Activated naive CD4-positive, alpha-beta T cell treated with anti-CD3 and anti-CD28 coated beads, Interleukin-2, amount 10 ng/mL, durations not matched to agents 7 days and 5 days (primary cell): ENCODE measurements at regions not wholly inside any gene's neighbourhood (a gene's known extent, or its start where the extent isn't known, plus 50 kb on each side); places are given as distances from the start of the nearest gene placed in this dataset.
A peak's percentile ranks its signal among the peaks of the same experiment; 100 is the strongest.
"Not testable (repeated sequence)": the region's sequence is repeated elsewhere in the genome, so short reads cannot be mapped to it uniquely, and the experiment has no call there.

Experiments
- CTCF ChIA-PET: fragments of 350-600 bp; sonication (Branson Sonifier 250); formaldehyde crosslinking; loops from one replicate; lab custom pipeline; 2021; ENCODE audit warnings: antibody characterized with exemption; lab: Charles Lee
- DNase-seq: peaks from one replicate; pipeline ENCODE4 v3.0.0-alpha.2; 2020
- H3K27ac Mint-ChIP-seq: one replicate; pipeline ENCODE4 v1.8.0; 2021; ENCODE audit warnings: mild to moderate bottlenecking, moderate library complexity, mixed read lengths
- H3K27me3 Mint-ChIP-seq: one replicate; pipeline ENCODE4 v1.8.0; 2021; ENCODE audit warnings: mild to moderate bottlenecking, mixed read lengths
- H3K36me3 Mint-ChIP-seq: one replicate; pipeline ENCODE4 v1.8.0; 2021; ENCODE audit warnings: mixed read lengths
- H3K4me1 Mint-ChIP-seq: one replicate; pipeline ENCODE4 v1.8.0; 2021; ENCODE audit warnings: mixed read lengths
- H3K4me3 Mint-ChIP-seq: one replicate; pipeline ENCODE4 v1.8.0; 2021; ENCODE audit warnings: mild to moderate bottlenecking, moderate library complexity, mixed read lengths
- H3K9me3 Mint-ChIP-seq: one replicate; pipeline ENCODE4 v1.8.0; 2021; ENCODE audit warnings: mixed read lengths

GRCh38 chr2:31711737-31712136 is 131.0 kb upstream of the SRD5A2 start:
- peaks cover under 1% of the 10 kb centered on the region for H3K9me3 Mint-ChIP-seq
- DNase-seq = no peak
- H3K36me3 Mint-ChIP-seq = no peaks in the 10 kb centered on the region
- CTCF ChIA-PET = interaction anchor here (0.7 kb wide), 1 partner anchor 15 kb away, joined by 3 read pairs; no protein-coding TSS in a partner anchor
- H3K4me1 Mint-ChIP-seq = no peaks in the 10 kb centered on the region
- no peak overlapping the region for H3K4me3 Mint-ChIP-seq
- H3K27ac Mint-ChIP-seq = no peak overlapping the region
- no peaks in the 10 kb centered on the region for H3K27me3 Mint-ChIP-seq

- no peaks in the 10 kb centered on the region for H3K36me3 Mint-ChIP-seq
- no peaks in the 10 kb centered on the region for H3K27me3 Mint-ChIP-seq
- no peak overlapping the region for H3K27ac Mint-ChIP-seq
- H3K4me3 Mint-ChIP-seq = no peak overlapping the region
- no peak for DNase-seq
- H3K4me1 Mint-ChIP-seq = no peaks in the 10 kb centered on the region
- CTCF ChIA-PET = no interaction called here
- no peaks in the 10 kb centered on the region for H3K9me3 Mint-ChIP-seq
Measured at GRCh38 chr2:31710121-31710520, 129.4 kb upstream of the SRD5A2 start.

- Mint-ChIP-seq H3K4me1 (no peaks in the 10 kb centered on the region), H3K36me3 (no peaks in the 10 kb centered on the region), H3K9me3 (peaks cover 2% of the 10 kb centered on the region), H3K27ac (no peak overlapping the region), H3K4me3 (no peak overlapping the region), H3K27me3 (peaks cover 5% of the 10 kb centered on the region)
- CTCF ChIA-PET = no interaction called here
- no peak for DNase-seq
Measured at GRCh38 chr2:31707992-31708391, 127.3 kb upstream of the SRD5A2 start.

- no peak overlapping the region for H3K4me3 Mint-ChIP-seq
- H3K27ac Mint-ChIP-seq = no peak overlapping the region
- peaks cover 5% of the 10 kb centered on the region for H3K27me3 Mint-ChIP-seq
- DNase-seq = no peak
- no peaks in the 10 kb centered on the region for H3K4me1 Mint-ChIP-seq
- CTCF ChIA-PET = no interaction called here
- peaks cover 2% of the 10 kb centered on the region for H3K9me3 Mint-ChIP-seq
- no peaks in the 10 kb centered on the region for H3K36me3 Mint-ChIP-seq
Measured at GRCh38 chr2:31704561-31705212, 123.9 kb upstream of the SRD5A2 start.

- CTCF ChIA-PET = no interaction called here
- no peaks in the 10 kb centered on the region for H3K36me3 Mint-ChIP-seq
- no peaks in the 10 kb centered on the region for H3K4me1 Mint-ChIP-seq
- H3K27ac Mint-ChIP-seq = no peak overlapping the region
- DNase-seq = no peak
- H3K9me3 Mint-ChIP-seq = peaks cover 12% of the 10 kb centered on the region
- H3K4me3 Mint-ChIP-seq = no peak overlapping the region
- peaks cover 5% of the 10 kb centered on the region for H3K27me3 Mint-ChIP-seq
Measured at GRCh38 chr2:31703253-31703652, 122.5 kb upstream of the SRD5A2 start.

DNA sequence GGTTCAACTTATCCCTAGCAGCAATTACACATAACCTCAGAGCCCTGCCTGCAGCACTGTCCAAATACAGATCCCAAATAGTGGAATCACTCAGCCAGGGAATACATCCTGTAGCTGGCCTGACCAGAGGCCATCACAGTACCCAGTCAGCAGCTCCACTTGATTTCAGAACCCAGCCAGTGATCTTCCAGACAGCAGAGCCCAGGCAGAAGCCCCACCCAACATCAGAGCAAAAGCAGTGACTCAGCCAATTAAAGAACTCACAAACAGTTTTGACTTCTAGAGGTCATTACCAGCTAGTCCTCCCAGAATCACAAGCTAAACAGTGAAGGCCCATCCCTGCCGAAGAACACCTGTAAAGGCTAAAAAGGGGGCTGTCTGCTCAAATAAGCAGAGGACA is 118.0 kb upstream of the SRD5A2 start:
- H3K9me3 Mint-ChIP-seq = peaks cover 40% of the 10 kb centered on the region

GRCh38 chr2:31696068-31696467 is 115.3 kb upstream of the SRD5A2 start:
- H3K9me3 Mint-ChIP-seq = peaks cover 54% of the 10 kb centered on the region
- H3K27me3 Mint-ChIP-seq = no peaks in the 10 kb centered on the region
- H3K4me3 Mint-ChIP-seq = no peak overlapping the region
- H3K4me1 Mint-ChIP-seq = no peaks in the 10 kb centered on the region
- no peaks in the 10 kb centered on the region for H3K36me3 Mint-ChIP-seq
- no peak overlapping the region for H3K27ac Mint-ChIP-seq
- no peak for DNase-seq
- CTCF ChIA-PET = no interaction called here

More for the DNA sequence above, 118.0 kb upstream of the SRD5A2 start:
- no peaks in the 10 kb centered on the region for H3K4me1 Mint-ChIP-seq
- no peak overlapping the region for H3K27ac Mint-ChIP-seq
- CTCF ChIA-PET = no interaction called here
- no peaks in the 10 kb centered on the region for H3K36me3 Mint-ChIP-seq
- H3K4me3 Mint-ChIP-seq = no peak overlapping the region
- peaks cover 4% of the 10 kb centered on the region for H3K27me3 Mint-ChIP-seq
- no peak for DNase-seq

- CTCF ChIA-PET = no interaction called here
- DNase-seq = no peak
- Mint-ChIP-seq H3K4me1 (no peaks in the 10 kb centered on the region), H3K27ac (no peak overlapping the region), H3K36me3 (no peaks in the 10 kb centered on the region), H3K4me3 (no peak overlapping the region), H3K27me3 (no peaks in the 10 kb centered on the region), H3K9me3 (peaks cover 51% of the 10 kb centered on the region)
Measured at GRCh38 chr2:31694444-31694843, 113.7 kb upstream of the SRD5A2 start.

DNA sequence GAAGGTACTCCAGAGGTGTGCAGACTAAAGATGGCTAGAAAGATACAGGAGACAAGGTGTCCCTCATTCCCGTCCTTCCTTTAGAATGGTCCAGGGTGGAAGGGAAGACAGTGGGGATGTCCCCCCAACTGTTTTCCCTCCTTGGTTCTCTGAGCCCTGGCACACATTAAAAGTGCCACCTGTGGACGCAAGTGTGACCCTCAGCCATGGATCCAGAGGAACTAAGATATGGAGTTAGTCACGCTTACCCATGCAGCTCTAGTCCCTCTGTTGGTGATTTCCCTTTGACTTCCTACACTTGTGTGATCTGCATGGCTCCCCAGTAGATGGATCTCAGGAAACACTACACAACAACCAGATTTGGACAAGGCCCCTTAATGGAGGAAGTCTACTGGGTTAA is 113.1 kb upstream of the SRD5A2 start:
- no peaks in the 10 kb centered on the region for H3K27me3 Mint-ChIP-seq
- H3K27ac Mint-ChIP-seq = no peak overlapping the region
- no peak overlapping the region for H3K4me3 Mint-ChIP-seq
- no peaks in the 10 kb centered on the region for H3K4me1 Mint-ChIP-seq
- CTCF ChIA-PET = no interaction called here
- no peaks in the 10 kb centered on the region for H3K36me3 Mint-ChIP-seq
- H3K9me3 Mint-ChIP-seq = peaks cover 52% of the 10 kb centered on the region
- no peak for DNase-seq

GRCh38 chr2:31688282-31688681 is 107.5 kb upstream of the SRD5A2 start:
- H3K27ac Mint-ChIP-seq = no peak overlapping the region
- no peaks in the 10 kb centered on the region for H3K27me3 Mint-ChIP-seq
- CTCF ChIA-PET = interaction anchor here (1.5 kb wide), 1 partner anchor 149 kb away, joined by 4 read pairs; no protein-coding TSS in a partner anchor
- H3K4me3 Mint-ChIP-seq = no peak overlapping the region
- peaks cover 25% of the 10 kb centered on the region for H3K9me3 Mint-ChIP-seq
- no peaks in the 10 kb centered on the region for H3K36me3 Mint-ChIP-seq
- no peaks in the 10 kb centered on the region for H3K4me1 Mint-ChIP-seq
- DNase-seq = peak; percentile 23

GRCh38 chr2:31683506-31683905 is 102.8 kb upstream of the SRD5A2 start:
- H3K9me3 Mint-ChIP-seq = peaks cover 11% of the 10 kb centered on the region
- H3K4me3 Mint-ChIP-seq, H3K4me1 Mint-ChIP-seq, H3K27ac Mint-ChIP-seq, H3K36me3 Mint-ChIP-seq, H3K27me3 Mint-ChIP-seq, DNase-seq: not testable (repeated sequence)
- CTCF ChIA-PET = interaction anchor here (0.9 kb wide), 1 partner anchor 150 kb away, joined by 3 read pairs; no protein-coding TSS in a partner anchor

GRCh38 chr2:31675485-31675901 is 94.8 kb upstream of the SRD5A2 start:
- Mint-ChIP-seq H3K27ac (no peak overlapping the region), H3K4me3 (no peak overlapping the region), H3K36me3 (no peaks in the 10 kb centered on the region), H3K4me1 (no peaks in the 10 kb centered on the region), H3K9me3 (peaks cover 11% of the 10 kb centered on the region), H3K27me3 (no peaks in the 10 kb centered on the region)
- CTCF ChIA-PET = no interaction called here
- DNase-seq = no peak

GRCh38 chr2:31674446-31674845 is 93.7 kb upstream of the SRD5A2 start:
- no peaks in the 10 kb centered on the region for H3K4me1 Mint-ChIP-seq
- H3K9me3 Mint-ChIP-seq = peaks cover 11% of the 10 kb centered on the region
- no peaks in the 10 kb centered on the region for H3K27me3 Mint-ChIP-seq
- DNase-seq = no peak
- no peaks in the 10 kb centered on the region for H3K36me3 Mint-ChIP-seq
- no peak overlapping the region for H3K27ac Mint-ChIP-seq
- H3K4me3 Mint-ChIP-seq = no peak overlapping the region
- CTCF ChIA-PET = no interaction called here

DNA sequence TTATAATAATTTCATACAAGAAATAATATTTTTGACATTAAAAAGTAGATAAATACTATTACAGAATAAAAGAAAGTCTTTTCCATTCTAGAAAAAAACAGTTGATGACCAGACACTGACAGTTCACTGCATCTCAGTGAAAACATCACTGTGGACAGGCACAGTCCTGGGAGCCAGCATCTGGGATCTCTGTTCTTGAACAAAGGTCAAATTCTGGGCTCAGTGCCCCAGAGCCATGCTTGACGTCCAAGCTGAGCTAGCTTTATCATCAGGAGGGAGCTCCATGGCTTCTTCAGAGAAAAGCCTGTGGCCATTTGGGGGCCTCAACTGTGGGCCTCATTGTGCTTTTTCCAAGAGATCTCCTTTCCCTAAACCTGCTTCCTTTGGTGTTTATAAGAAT is 86.1 kb upstream of the SRD5A2 start:
- Mint-ChIP-seq H3K4me1 (no peaks in the 10 kb centered on the region), H3K4me3 (no peak overlapping the region), H3K9me3 (no peaks in the 10 kb centered on the region), H3K36me3 (no peaks in the 10 kb centered on the region), H3K27ac (no peak overlapping the region), H3K27me3 (no peaks in the 10 kb centered on the region)
- no peak for DNase-seq
- CTCF ChIA-PET = no interaction called here

DNA sequence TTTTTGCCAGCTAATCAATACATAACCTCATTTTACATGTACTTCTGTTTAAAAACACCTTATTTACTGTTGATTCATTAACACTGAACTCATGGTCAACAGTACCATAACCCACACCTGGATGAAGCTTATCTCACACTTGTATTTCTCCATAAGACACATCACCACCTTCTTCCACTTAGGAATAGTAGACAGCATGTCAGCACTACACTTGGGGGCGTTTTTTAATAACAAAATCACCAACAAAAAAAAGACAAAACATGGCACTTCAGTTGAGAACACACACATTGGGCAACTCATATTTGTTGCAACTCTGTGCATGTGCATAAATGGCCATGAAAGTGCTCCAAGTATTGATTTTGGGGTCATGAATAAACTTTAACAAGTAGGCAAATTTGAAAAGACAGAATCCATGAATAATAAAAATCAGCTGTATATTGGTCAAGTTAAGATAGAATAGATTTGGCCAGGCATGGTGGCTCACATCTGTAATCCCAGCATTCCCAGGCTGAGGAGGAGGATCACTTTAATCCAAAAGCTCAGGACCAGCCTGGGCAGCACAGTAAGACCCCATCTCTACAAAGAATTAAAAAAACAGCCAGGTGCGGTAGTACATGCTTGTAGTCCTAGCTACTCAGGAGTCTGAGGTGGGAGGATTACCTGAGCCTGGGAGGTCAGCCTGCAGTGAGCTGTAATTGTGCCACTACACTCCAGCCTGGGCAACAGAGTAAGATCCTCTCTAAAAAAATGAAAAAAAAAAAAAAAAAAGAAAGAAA is 84.4 kb upstream of the SRD5A2 start:
- Mint-ChIP-seq H3K9me3 (no peaks in the 10 kb centered on the region), H3K27ac (no peak overlapping the region), H3K27me3 (no peaks in the 10 kb centered on the region), H3K36me3 (no peaks in the 10 kb centered on the region), H3K4me1 (no peaks in the 10 kb centered on the region), H3K4me3 (no peak overlapping the region)
- DNase-seq = no peak
- CTCF ChIA-PET = interaction anchor here (0.6 kb wide), 1 partner anchor 1544 kb away, joined by 3 read pairs; no protein-coding TSS in a partner anchor
